ENCODE measurements at regions not wholly inside any gene's neighbourhood (a gene's known extent, or its start where the extent isn't known, plus 50 kb on each side); places are given as distances from the start of the nearest gene placed in this dataset.

DNA sequence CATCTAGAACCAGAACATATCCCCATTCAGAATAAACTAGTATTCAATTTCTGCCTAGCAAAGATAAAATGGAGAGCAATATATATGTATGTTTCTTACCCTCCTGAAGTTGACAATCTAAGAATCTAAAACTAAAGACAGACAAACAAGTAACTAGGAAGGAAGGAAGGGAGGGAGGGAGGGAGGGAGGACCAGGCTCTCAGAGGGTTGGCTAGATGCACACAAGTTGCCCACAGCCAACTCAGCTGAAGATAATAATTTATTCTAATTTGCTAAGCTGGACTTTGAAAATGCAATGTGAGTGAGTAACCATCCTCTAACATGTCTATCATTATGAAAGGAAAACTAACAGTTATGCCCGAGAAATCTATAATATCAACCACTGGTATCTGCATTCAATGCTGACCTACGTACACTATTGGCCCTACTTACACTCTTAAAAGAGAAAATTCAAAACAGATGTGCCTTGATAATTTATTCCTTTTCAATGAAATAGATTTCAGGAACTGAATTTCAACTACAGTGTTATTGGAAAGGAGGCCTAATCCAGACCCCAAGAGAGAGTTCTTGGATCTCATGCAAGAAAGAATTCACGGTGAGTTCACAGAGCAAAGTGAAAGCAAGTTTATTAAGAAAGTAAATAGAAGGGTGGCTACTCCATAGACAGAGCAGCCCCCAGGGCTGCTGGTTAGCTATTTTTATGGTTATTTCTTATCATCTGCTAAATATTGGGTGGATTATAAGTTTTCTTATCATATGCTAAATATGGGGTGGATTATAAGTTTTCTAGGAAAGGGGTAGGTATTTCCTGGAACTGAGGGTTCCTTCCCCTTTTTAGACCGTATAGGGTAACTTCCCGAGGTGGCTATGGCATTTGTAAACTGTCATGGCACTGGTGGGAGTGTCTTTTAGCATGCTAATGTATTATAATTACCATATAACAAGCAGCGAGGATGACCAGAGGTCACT lies 288.5 kb upstream of the SLC39A10 start:
- no peak overlapping the region for H3K27ac ChIP-seq

DNA sequence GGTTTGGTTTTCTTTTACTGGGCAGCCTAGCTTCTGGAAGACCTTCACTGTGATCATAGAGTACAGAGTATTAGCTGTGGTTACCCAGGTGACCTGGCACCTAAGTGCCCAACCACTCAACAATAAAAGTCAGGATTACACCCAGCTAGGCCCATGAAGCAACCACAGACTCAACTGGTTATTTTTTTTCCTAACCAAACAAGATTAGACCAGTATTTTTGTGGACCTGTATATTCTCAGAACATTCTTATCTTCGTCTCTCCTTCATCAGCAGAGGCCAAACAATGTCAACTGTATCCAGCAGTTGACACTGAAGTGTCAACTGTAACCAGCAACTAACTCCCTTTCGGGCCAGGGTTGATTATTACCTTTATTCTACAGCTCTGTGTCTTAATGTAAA lies 289.2 kb upstream of the SLC39A10 start:
- TF ChIP-seq ZFX (IDR thresholded peaks at IDR 0.05; ENCODE audit: borderline replicate concordance) = no peak
- no peak for TF ChIP-seq CTCF (IDR thresholded peaks at IDR 0.05)
- H3K27ac ChIP-seq = no peak overlapping the region

More for the DNA sequence above, 288.5 kb upstream of the SLC39A10 start:
- TF ChIP-seq CTCF (IDR thresholded peaks at IDR 0.05) (no peak), ZFX (IDR thresholded peaks at IDR 0.05; ENCODE audit: borderline replicate concordance) (no peak)

DNA sequence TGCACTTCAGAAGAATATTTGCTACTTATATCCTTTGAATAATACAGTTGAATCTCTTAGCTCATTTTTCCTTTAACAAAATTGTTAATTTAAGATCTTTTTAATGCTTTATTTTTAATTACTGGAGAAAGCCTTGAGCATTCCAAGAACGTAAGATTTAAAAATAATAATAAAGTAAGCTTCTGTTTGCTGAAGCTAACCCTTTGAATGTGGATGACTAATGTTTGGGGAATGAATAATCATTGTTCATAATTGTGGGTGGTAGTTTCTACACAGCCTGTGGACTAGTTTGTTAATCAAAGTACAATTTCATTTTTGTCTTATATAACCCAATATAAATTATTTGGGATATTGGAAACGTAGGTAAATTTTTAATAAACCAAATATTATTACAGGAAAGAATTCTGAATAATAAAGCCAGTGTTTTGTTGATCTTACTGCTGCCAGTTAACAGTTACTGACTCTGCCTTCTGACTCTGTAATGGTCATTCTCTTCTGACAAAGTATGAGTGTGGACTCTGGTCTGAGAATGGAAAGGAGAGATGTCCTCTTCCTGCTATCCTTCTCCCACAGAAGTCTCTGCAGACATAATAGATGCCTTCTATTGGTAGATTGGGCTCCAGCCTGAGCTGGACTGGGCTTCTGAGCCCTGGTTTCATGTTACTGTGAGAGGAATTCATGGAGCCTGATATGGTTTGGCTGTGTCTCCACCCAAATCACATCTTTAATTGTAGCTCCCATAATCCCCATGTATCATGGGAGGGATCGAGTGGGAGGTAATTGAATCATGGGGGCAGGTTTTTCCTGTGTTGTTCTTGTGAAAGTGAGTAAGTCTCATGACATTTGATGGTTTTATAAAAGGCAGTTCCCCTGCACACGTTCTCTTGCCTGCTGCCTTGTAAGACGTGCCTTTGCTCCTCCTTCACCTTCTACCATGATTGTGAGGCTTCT lies 292.7 kb upstream of the SLC39A10 start:
- H3K27ac ChIP-seq = no peak overlapping the region
- TF ChIP-seq ZFX (IDR thresholded peaks at IDR 0.05; ENCODE audit: borderline replicate concordance) = no peak
- no peak for TF ChIP-seq CTCF (IDR thresholded peaks at IDR 0.05)

GRCh38 chr2:195363496-195363895 lies 293.5 kb upstream of the SLC39A10 start:
- no peak overlapping the region for H3K27ac ChIP-seq
- no peak for TF ChIP-seq ZFX (IDR thresholded peaks at IDR 0.05; ENCODE audit: borderline replicate concordance)
- TF ChIP-seq CTCF (IDR thresholded peaks at IDR 0.05) = no peak

GRCh38 chr2:195360242-195360641 lies 296.8 kb upstream of the SLC39A10 start:
- no peak for TF ChIP-seq ZFX (IDR thresholded peaks at IDR 0.05; ENCODE audit: borderline replicate concordance)
- no peak for TF ChIP-seq CTCF (IDR thresholded peaks at IDR 0.05)
- H3K27ac ChIP-seq = no peak overlapping the region

GRCh38 chr2:195359043-195359735 lies 297.8 kb upstream of the SLC39A10 start:
- no peak overlapping the region for H3K27ac ChIP-seq
- TF ChIP-seq CTCF (IDR thresholded peaks at IDR 0.05) (no peak), ZFX (IDR thresholded peaks at IDR 0.05; ENCODE audit: borderline replicate concordance) (no peak)

Data from 22Rv1 (cell line).